ENCODE measurements at regions not wholly inside any gene's neighbourhood (a gene's known extent, or its start where the extent isn't known, plus 50 kb on each side); places are given as distances from the start of the nearest gene placed in this dataset.

GRCh38 chr3:187919048-187919447 is 173.8 kb upstream of the BCL6 start:
- no peak for TF ChIP-seq CTCF (conservative IDR thresholded peaks at IDR 0.05)
- no peak for TF ChIP-seq EZH2 (IDR thresholded peaks at IDR 0.05; ENCODE audit: low read depth)

All from PC-9 (cell line).